ENCODE measurements at regions not wholly inside any gene's neighbourhood (a gene's known extent, or its start where the extent isn't known, plus 50 kb on each side); places are given as distances from the start of the nearest gene placed in this dataset.

GRCh38 chr14:85115921-85116320 lies 414.0 kb upstream of the FLRT2 start:
- TF ChIP-seq, protein P1, sequence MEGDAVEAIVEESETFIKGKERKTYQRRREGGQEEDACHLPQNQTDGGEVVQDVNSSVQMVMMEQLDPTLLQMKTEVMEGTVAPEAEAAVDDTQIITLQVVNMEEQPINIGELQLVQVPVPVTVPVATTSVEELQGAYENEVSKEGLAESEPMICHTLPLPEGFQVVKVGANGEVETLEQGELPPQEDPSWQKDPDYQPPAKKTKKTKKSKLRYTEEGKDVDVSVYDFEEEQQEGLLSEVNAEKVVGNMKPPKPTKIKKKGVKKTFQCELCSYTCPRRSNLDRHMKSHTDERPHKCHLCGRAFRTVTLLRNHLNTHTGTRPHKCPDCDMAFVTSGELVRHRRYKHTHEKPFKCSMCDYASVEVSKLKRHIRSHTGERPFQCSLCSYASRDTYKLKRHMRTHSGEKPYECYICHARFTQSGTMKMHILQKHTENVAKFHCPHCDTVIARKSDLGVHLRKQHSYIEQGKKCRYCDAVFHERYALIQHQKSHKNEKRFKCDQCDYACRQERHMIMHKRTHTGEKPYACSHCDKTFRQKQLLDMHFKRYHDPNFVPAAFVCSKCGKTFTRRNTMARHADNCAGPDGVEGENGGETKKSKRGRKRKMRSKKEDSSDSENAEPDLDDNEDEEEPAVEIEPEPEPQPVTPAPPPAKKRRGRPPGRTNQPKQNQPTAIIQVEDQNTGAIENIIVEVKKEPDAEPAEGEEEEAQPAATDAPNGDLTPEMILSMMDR (IDR thresholded peaks at IDR 0.05), result no peak
- TF ChIP-seq POLR2A (IDR thresholded peaks at IDR 0.05), result no peak
